ENCODE measurements at regions not wholly inside any gene's neighbourhood (a gene's known extent, or its start where the extent isn't known, plus 50 kb on each side); places are given as distances from the start of the nearest gene placed in this dataset.

GRCh38 chr5:125897089-125897488 is 526.1 kb upstream of the GRAMD2B start:
- TF ChIP-seq ZNF430 (CRISPR knock-in tag; IDR thresholded peaks at IDR 0.05) (no peak), ZNF501 (CRISPR knock-in tag; IDR thresholded peaks at IDR 0.05) (no peak), ATF3 (CRISPR knock-in tag; IDR thresholded peaks at IDR 0.05) (no peak), GPN1 (CRISPR knock-in tag; IDR thresholded peaks at IDR 0.05; ENCODE audit: borderline replicate concordance) (no peak), CBFB (CRISPR knock-in tag; IDR thresholded peaks at IDR 0.05) (no peak), CTCF (CRISPR knock-in tag; IDR thresholded peaks at IDR 0.05) (no peak), HOXD1 (CRISPR knock-in tag; IDR thresholded peaks at IDR 0.05) (no peak), ZBTB26 (CRISPR knock-in tag; IDR thresholded peaks at IDR 0.05; ENCODE audit: borderline replicate concordance) (no peak), HES4 (CRISPR knock-in tag; IDR thresholded peaks at IDR 0.05; ENCODE audit: borderline replicate concordance) (no peak)

Measured in HepG2 (cell line).